Astrocyte (in vitro differentiated cells and primary cell): ENCODE measurements at regions not wholly inside any gene's neighbourhood (a gene's known extent, or its start where the extent isn't known, plus 50 kb on each side); places are given as distances from the start of the nearest gene placed in this dataset.

Source experiments
- DNase-seq: peaks from one replicate; pipeline ENCODE4 v3.0.0-alpha.2; 2010; ENCODE audit warnings: low read depth
- FAIRE-seq: peaks from 2 replicates; lab custom pipeline; 2011; peaks lifted over from hg19 to GRCh38; lab: Jason Lieb, UNC
- H2AFZ ChIP-seq: 2 replicates; pipeline ENCODE4 v1.6.0; 2012; ENCODE audit warnings: low read depth, low read length, inconsistent platforms
- H3K27ac ChIP-seq: 2 replicates; pipeline ENCODE4 v1.5.1; 2011; ENCODE audit warnings: low read depth, low read length, inconsistent platforms
- H3K27me3 ChIP-seq: 2 replicates; pipeline ENCODE4 v1.6.0; 2011; ENCODE audit warnings: low read length, inconsistent platforms; ENCODE audit not compliant: insufficient read depth
- H3K36me3 ChIP-seq: 2 replicates; pipeline ENCODE4 v1.5.1; 2011; ENCODE audit warnings: low read length, inconsistent platforms; ENCODE audit not compliant: insufficient read depth
- H3K4me1 ChIP-seq: 2 replicates; pipeline ENCODE4 v1.5.1; 2011; ENCODE audit warnings: low read length, inconsistent platforms; ENCODE audit not compliant: insufficient read depth
- H3K4me2 ChIP-seq: 2 replicates; pipeline ENCODE4 v1.6.0; 2012; ENCODE audit warnings: low read length, inconsistent platforms
- H3K4me3 ChIP-seq: 2 replicates; pipeline ENCODE4 v1.5.1; 2011; ENCODE audit warnings: low read depth, mild to moderate bottlenecking, low read length, inconsistent platforms; ENCODE audit not compliant: insufficient read depth
- H3K79me2 ChIP-seq: 2 replicates; pipeline ENCODE4 v1.6.0; 2012; ENCODE audit warnings: mild to moderate bottlenecking, low read length, inconsistent platforms; ENCODE audit not compliant: insufficient read depth
- H3K9ac ChIP-seq: 2 replicates; pipeline ENCODE4 v1.6.0; 2012; ENCODE audit warnings: mild to moderate bottlenecking, low read length, inconsistent platforms
- H3K9me3 ChIP-seq: 2 replicates; pipeline ENCODE4 v1.5.1; 2012; ENCODE audit warnings: low read depth, mild to moderate bottlenecking, low read length, inconsistent platforms; ENCODE audit not compliant: insufficient read depth
- H4K20me1 ChIP-seq: 2 replicates; pipeline ENCODE4 v1.6.0; 2012; ENCODE audit warnings: low read length, inconsistent platforms; ENCODE audit not compliant: insufficient read depth
- H3K27ac Mint-ChIP-seq: one replicate; pipeline ENCODE4 v1.8.0; 2021; ENCODE audit warnings: mild to moderate bottlenecking, mixed read lengths; ENCODE audit not compliant: unreplicated experiment
- H3K27me3 Mint-ChIP-seq: one replicate; pipeline ENCODE4 v1.8.0; 2021; ENCODE audit warnings: low read depth, mixed read lengths; ENCODE audit not compliant: unreplicated experiment
- H3K36me3 Mint-ChIP-seq: one replicate; pipeline ENCODE4 v1.8.0; 2021; ENCODE audit warnings: low read depth, mixed read lengths; ENCODE audit not compliant: unreplicated experiment
- H3K4me1 Mint-ChIP-seq: one replicate; pipeline ENCODE4 v1.8.0; 2021; ENCODE audit warnings: low read depth, mixed read lengths; ENCODE audit not compliant: unreplicated experiment
- H3K4me3 Mint-ChIP-seq: one replicate; pipeline ENCODE4 v1.8.0; 2021; ENCODE audit warnings: mild to moderate bottlenecking, moderate library complexity, mixed read lengths; ENCODE audit not compliant: unreplicated experiment
- H3K9me3 Mint-ChIP-seq: one replicate; pipeline ENCODE4 v1.8.0; 2021; ENCODE audit warnings: mild to moderate bottlenecking, mixed read lengths; ENCODE audit not compliant: unreplicated experiment
- EZH2 ChIP-seq: IDR thresholded peaks from 2 replicates; pipeline ENCODE4 v1.6.1; 2012; ENCODE audit warnings: mild to moderate bottlenecking, low read length, inconsistent platforms; ENCODE audit not compliant: insufficient read depth
- TF ChIP-seq, protein P1 (sequence below): IDR thresholded peaks from 2 replicates; pipeline ENCODE4 v1.5.1; 2011; ENCODE audit warnings: low read depth, mild to moderate bottlenecking, inconsistent platforms, low read length, moderate library complexity; ENCODE audit not compliant: insufficient read depth

DNA sequence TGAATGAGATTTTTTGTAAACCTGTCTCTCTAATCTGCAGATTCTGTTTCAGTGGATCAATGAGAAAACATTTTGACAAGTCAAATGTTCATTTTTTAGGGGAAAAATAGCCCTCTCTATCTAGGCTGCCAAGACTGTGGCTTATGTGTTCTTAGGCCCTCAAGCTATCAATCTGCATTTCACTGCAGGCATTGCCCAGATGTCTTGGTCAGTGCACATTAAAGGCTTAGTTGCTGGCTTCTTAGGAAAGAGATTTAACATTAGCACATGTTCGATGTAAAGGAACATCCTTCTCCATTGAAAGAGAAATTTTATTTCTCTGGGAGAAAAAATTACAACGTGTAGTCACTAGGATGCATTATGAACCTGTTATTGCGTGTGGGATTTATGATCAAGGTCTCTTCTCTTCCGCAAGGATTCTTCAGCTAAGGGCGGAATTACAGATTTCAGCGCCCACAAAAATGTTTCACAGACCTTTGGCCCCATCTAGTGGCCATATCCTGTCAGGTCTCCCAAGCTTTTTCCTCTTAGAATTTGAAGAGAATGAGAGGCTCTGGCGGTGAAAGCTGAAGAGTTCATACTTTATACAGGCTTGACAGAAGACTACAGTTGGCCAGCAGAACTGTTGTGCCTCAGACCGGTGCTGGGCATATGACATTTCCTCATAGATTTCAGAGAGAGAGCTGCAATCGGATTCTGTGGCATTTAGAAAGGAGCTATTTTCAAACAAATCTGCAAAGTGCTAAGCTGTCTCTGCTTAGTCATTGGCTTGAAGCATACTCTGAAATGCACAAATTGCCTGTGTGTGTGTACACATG lies 144.6 kb upstream of the NOCT start:
- no peak overlapping the region for H3K27ac Mint-ChIP-seq
- H2AFZ ChIP-seq: no peak overlapping the region
- FAIRE-seq (peak; percentile 26), DNase-seq (peak; percentile 46)
- H3K36me3 ChIP-seq: no peaks in the 10 kb centered on the region
- H3K4me3 ChIP-seq: no peak overlapping the region
- H3K4me1 ChIP-seq: peaks cover 6% of the 10 kb centered on the region
- no peaks in the 10 kb centered on the region for H3K9me3 Mint-ChIP-seq
- no peaks in the 10 kb centered on the region for H3K9me3 ChIP-seq
- no peaks in the 10 kb centered on the region for H3K36me3 Mint-ChIP-seq
- H4K20me1 ChIP-seq: no peaks in the 10 kb centered on the region
- no peaks in the 10 kb centered on the region for H3K27me3 Mint-ChIP-seq
- no peak overlapping the region for H3K4me2 ChIP-seq
- H3K27ac ChIP-seq: no peak overlapping the region
- peaks cover 9% of the 10 kb centered on the region for H3K4me1 Mint-ChIP-seq
- H3K27me3 ChIP-seq: no peaks in the 10 kb centered on the region
- H3K9ac ChIP-seq: no peak overlapping the region
- H3K79me2 ChIP-seq: no peaks in the 10 kb centered on the region
- no peak for TF ChIP-seq EZH2
- TF ChIP-seq, protein P1, sequence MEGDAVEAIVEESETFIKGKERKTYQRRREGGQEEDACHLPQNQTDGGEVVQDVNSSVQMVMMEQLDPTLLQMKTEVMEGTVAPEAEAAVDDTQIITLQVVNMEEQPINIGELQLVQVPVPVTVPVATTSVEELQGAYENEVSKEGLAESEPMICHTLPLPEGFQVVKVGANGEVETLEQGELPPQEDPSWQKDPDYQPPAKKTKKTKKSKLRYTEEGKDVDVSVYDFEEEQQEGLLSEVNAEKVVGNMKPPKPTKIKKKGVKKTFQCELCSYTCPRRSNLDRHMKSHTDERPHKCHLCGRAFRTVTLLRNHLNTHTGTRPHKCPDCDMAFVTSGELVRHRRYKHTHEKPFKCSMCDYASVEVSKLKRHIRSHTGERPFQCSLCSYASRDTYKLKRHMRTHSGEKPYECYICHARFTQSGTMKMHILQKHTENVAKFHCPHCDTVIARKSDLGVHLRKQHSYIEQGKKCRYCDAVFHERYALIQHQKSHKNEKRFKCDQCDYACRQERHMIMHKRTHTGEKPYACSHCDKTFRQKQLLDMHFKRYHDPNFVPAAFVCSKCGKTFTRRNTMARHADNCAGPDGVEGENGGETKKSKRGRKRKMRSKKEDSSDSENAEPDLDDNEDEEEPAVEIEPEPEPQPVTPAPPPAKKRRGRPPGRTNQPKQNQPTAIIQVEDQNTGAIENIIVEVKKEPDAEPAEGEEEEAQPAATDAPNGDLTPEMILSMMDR: peak; percentile 93
- no peak overlapping the region for H3K4me3 Mint-ChIP-seq

DNA sequence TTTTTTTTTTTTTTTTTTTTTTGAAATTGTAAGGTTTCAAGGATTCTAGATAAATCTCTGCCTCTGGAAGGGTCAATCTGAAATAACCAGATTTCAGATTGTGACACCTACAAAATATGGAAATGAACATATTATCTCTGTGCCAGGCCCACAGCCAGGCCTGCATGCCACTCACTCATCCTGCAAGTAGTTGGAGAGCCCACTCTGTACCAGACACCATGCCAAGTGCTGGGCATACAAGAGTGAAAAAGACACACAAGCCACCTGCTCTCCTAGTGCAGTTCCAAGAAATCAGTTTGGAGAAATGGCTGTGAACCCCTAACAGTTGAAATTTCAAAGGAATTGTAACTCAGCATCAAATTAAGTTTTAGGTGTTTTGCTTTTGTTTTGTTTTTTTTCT lies 145.9 kb upstream of the NOCT start:
- FAIRE-seq: no peak
- Histone ChIP-seq H3K27ac (no peak overlapping the region), H3K9me3 (no peaks in the 10 kb centered on the region), H3K4me3 (no peak overlapping the region), H3K4me2 (no peak overlapping the region), H3K9ac (no peak overlapping the region), H3K27me3 (no peaks in the 10 kb centered on the region), H3K36me3 (no peaks in the 10 kb centered on the region), H2AFZ (no peak overlapping the region), H3K4me1 (no peaks in the 10 kb centered on the region), H4K20me1 (no peaks in the 10 kb centered on the region), H3K79me2 (no peaks in the 10 kb centered on the region)
- peaks cover 7% of the 10 kb centered on the region for H3K27me3 Mint-ChIP-seq
- TF ChIP-seq EZH2: no peak
- TF ChIP-seq, protein P1: no peak
- H3K27ac Mint-ChIP-seq: no peak overlapping the region
- H3K36me3 Mint-ChIP-seq: no peaks in the 10 kb centered on the region
- H3K4me3 Mint-ChIP-seq: no peak overlapping the region
- H3K9me3 Mint-ChIP-seq: no peaks in the 10 kb centered on the region
- peaks cover 10% of the 10 kb centered on the region for H3K4me1 Mint-ChIP-seq
- no peak for DNase-seq

DNA sequence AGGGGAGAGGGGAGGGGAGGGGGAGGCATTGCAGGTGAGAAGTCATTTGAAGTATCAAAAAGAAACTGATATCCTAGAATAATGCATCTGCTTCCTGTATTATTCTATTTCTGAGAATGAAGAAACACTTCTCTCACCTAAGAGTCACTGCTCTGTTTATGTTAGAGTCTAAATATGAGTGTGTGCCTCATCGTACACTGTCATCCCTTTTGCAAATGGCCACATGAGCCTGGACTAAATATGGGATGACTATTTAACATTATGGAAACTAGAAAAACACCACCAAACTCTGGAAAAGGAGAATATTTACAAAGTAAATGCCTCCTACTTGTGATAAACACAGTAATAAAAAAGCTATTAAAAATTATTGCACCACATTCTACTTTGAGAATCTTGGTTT lies 146.4 kb upstream of the NOCT start:
- TF ChIP-seq, protein P1: no peak
- TF ChIP-seq EZH2: no peak

More for the DNA sequence above, 146.4 kb upstream of the NOCT start:
- H3K79me2 ChIP-seq: no peaks in the 10 kb centered on the region
- H3K9me3 ChIP-seq: no peaks in the 10 kb centered on the region
- H3K9ac ChIP-seq: no peak overlapping the region
- peaks cover 9% of the 10 kb centered on the region for H3K27me3 Mint-ChIP-seq
- H3K36me3 ChIP-seq: no peaks in the 10 kb centered on the region
- H2AFZ ChIP-seq: no peak overlapping the region
- H3K4me1 Mint-ChIP-seq: peaks cover 11% of the 10 kb centered on the region
- H3K4me3 ChIP-seq: no peak overlapping the region
- H3K27me3 ChIP-seq: no peaks in the 10 kb centered on the region
- H3K27ac Mint-ChIP-seq: no peak overlapping the region
- DNase-seq (no peak), FAIRE-seq (no peak)
- no peaks in the 10 kb centered on the region for H4K20me1 ChIP-seq
- H3K4me1 ChIP-seq: no peaks in the 10 kb centered on the region
- no peak overlapping the region for H3K4me2 ChIP-seq
- no peaks in the 10 kb centered on the region for H3K36me3 Mint-ChIP-seq
- H3K4me3 Mint-ChIP-seq: no peak overlapping the region
- H3K9me3 Mint-ChIP-seq: peaks cover 2% of the 10 kb centered on the region
- no peak overlapping the region for H3K27ac ChIP-seq
